Thoracic aorta (tissue), 2 donors: ENCODE measurements at regions not wholly inside any gene's neighbourhood (a gene's known extent, or its start where the extent isn't known, plus 50 kb on each side); places are given as distances from the start of the nearest gene placed in this dataset.

Source experiments
- ATAC-seq: fragments of 150-250 bp; one replicate; pipeline ENCODE4 v1.8.0; 2017; ENCODE audit warnings: low read depth; ENCODE audit not compliant: insufficient number of reproducible peaks, low FRiP score
- DNase-seq: peaks from one replicate; pipeline ENCODE4 v3.0.0-alpha.2; 2020; ENCODE audit warnings: low spot score
- H3K27ac ChIP-seq, 2 donors: fragments of 200-600 bp; sonication (generic); 1 replicate in 1 of 2; 2 replicates in 1 of 2; pipeline ENCODE4 v1.5.1; 2016; ENCODE audit warnings: mild to moderate bottlenecking in 2 of 2, moderate library complexity in 2 of 2
- H3K27me3 ChIP-seq: fragments of 200-600 bp; sonication (generic); replicated peaks from 2 replicates; pipeline ENCODE4 v1.6.0; 2016; ENCODE audit warnings: mild to moderate bottlenecking; ENCODE audit not compliant: insufficient read depth
- H3K36me3 ChIP-seq: fragments of 200-600 bp; sonication (generic); one replicate; pipeline ENCODE4 v1.5.1; 2016
- H3K4me1 ChIP-seq, 2 donors: fragments of 200-600 bp; sonication (generic); 1 replicate in 1 of 2; 2 replicates in 1 of 2; pipeline versions ENCODE4 v1.5.1 to v1.6.0; 2016; ENCODE audit warnings: low read depth in 2 of 2, mild to moderate bottlenecking in 1 of 2; ENCODE audit not compliant: control insufficient read depth in 1 of 2
- H3K4me3 ChIP-seq: fragments of 200-600 bp; sonication (generic); 2 replicates; pipeline ENCODE4 v1.5.1; 2016; ENCODE audit warnings: mild to moderate bottlenecking
- H3K9me3 ChIP-seq: fragments of 200-600 bp; sonication (generic); 2 replicates; pipeline ENCODE4 v1.5.1; 2016
- TF ChIP-seq, protein P1 (sequence below): fragments of 200-600 bp; sonication (generic); IDR thresholded peaks from one replicate; pipeline ENCODE4 v1.5.1; 2019; ENCODE audit warnings: antibody characterized with exemption

DNA sequence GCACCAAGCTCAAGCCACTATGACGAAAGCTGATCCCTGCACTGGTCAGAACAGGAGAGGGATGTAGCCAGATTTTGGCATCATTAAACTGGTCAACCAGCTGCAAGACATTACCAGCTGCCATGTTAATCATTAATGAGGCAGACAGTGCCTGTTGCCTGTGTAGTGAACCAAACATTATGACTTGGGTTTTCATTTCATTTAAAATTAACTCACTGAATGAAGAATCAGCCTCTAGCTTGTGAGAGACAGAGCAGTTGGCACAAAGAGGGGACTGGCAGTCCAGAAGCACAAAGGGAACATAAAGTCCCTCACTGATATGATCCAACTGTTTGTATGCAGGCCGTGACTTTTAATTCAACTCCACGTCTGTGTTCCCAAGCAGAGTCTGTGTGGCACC, 318.9 kb downstream of the SEC16B start:
- TF ChIP-seq, protein P1, sequence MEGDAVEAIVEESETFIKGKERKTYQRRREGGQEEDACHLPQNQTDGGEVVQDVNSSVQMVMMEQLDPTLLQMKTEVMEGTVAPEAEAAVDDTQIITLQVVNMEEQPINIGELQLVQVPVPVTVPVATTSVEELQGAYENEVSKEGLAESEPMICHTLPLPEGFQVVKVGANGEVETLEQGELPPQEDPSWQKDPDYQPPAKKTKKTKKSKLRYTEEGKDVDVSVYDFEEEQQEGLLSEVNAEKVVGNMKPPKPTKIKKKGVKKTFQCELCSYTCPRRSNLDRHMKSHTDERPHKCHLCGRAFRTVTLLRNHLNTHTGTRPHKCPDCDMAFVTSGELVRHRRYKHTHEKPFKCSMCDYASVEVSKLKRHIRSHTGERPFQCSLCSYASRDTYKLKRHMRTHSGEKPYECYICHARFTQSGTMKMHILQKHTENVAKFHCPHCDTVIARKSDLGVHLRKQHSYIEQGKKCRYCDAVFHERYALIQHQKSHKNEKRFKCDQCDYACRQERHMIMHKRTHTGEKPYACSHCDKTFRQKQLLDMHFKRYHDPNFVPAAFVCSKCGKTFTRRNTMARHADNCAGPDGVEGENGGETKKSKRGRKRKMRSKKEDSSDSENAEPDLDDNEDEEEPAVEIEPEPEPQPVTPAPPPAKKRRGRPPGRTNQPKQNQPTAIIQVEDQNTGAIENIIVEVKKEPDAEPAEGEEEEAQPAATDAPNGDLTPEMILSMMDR: no peak
- no peaks in the 10 kb centered on the region for H3K9me3 ChIP-seq
- DNase-seq: no peak
- no peaks in the 10 kb centered on the region for H3K27me3 ChIP-seq
- no peak overlapping the region for H3K4me3 ChIP-seq
- no peaks in the 10 kb centered on the region for H3K36me3 ChIP-seq
- no peak for ATAC-seq
- no peak overlapping the region for H3K27ac ChIP-seq
- H3K4me1 ChIP-seq: no peaks in the 10 kb centered on the region

DNA sequence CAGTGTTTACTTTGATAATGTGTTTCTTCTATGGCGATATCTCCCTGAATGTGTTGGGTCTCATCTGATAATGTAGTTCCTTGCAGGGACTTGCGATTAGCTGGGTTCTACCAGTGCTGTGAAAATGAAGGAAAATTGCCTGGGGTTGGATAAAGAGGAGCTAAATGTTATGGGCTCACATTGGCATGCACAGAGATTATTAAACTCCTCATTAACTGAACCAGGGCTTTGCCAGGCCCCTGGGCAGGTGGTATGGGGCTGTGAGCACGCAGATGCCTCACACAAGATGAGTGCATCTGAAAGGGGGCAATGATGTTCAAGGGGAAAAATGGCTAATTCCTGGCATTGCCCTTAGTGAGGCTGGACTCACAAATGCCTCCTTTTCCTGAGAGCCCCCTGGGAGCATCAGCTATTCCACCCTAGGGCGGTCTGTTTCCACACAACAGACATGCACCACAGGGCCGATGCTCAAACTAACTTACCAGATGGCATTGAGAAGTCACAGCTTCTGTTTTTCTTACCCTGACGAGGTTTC, 321.1 kb downstream of the SEC16B start:
- no peak overlapping the region for H3K27ac ChIP-seq
- H3K27me3 ChIP-seq: no peaks in the 10 kb centered on the region
- H3K9me3 ChIP-seq: no peaks in the 10 kb centered on the region
- no peak for ATAC-seq
- TF ChIP-seq, protein P1: no peak
- no peak for DNase-seq
- no peak overlapping the region for H3K4me3 ChIP-seq
- no peaks in the 10 kb centered on the region for H3K4me1 ChIP-seq
- no peaks in the 10 kb centered on the region for H3K36me3 ChIP-seq

DNA sequence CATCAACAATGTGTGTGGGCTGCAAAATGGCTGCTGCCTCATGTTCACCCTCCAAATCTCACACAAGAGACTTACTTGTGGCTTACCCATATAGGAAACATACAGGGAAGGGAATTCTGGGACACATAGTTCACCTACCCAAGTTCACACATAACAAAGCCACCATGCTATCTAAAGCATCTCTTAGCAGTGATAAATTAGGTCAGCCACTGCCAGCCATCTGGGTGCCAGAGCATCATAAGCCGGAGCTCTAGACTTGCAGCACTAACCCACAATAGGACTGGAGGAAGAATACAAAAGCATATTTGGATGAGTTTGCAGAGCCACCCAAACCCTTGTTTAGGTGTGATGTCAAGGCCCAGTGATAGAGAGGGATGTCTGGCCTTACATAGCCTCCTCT, 321.7 kb downstream of the SEC16B start:
- TF ChIP-seq, protein P1: no peak
- Histone ChIP-seq H3K27me3 (no peaks in the 10 kb centered on the region), H3K4me1 (no peaks in the 10 kb centered on the region), H3K36me3 (no peaks in the 10 kb centered on the region), H3K27ac (no peak overlapping the region), H3K4me3 (no peak overlapping the region), H3K9me3 (no peaks in the 10 kb centered on the region)
- no peak for DNase-seq
- ATAC-seq: no peak

DNA sequence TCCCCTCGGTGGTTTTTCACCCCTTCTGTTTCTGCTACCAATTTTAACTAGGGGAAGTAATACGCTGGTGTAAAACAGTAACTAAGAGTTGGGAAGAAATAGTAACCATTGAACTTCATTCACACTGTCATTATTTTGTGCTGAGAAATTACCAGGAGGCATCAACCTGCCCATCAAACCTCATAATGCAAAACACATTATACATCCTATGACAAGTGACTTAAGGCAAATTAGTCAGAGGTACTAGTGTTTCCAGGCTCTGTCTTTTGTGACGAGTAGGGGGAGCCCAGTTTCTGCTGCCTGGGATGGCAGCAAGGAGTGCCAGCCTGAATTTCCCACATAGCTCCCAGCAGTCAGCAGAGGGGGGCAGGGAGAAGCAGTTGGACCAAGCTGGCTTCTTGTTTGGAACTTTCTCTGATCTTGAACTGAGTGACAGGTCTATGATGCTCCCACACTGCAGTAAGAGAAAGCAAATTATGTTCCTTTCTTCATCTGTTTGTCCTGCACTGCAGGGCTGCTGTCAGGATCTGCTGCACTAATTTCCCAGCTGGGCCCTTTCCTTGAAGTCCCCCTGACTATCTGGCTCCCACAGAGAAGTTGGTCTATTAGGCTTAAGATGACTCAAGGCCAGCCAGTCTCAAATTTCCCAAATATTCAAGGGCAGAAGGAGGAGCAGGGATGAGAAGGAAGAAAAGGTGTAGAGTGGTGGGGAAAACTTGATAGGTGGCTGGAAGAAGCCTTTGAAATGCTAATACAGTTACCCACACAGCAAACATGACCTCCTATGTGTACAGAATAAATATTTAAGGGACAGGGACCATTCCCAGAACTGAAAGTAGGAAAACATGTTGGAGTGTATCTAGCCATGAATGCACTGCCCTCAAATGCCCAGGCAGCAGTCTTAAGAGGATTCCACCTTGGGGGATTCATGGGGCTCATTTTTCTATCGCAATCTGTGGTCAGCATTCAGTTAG, 322.8 kb downstream of the SEC16B start:
- TF ChIP-seq, protein P1: no peak
- no peaks in the 10 kb centered on the region for H3K36me3 ChIP-seq
- ATAC-seq (no peak), DNase-seq (no peak)
- H3K27ac ChIP-seq: no peak overlapping the region
- no peak overlapping the region for H3K4me3 ChIP-seq
- H3K4me1 ChIP-seq: no peaks in the 10 kb centered on the region
- H3K27me3 ChIP-seq: no peaks in the 10 kb centered on the region
- H3K9me3 ChIP-seq: no peaks in the 10 kb centered on the region

DNA sequence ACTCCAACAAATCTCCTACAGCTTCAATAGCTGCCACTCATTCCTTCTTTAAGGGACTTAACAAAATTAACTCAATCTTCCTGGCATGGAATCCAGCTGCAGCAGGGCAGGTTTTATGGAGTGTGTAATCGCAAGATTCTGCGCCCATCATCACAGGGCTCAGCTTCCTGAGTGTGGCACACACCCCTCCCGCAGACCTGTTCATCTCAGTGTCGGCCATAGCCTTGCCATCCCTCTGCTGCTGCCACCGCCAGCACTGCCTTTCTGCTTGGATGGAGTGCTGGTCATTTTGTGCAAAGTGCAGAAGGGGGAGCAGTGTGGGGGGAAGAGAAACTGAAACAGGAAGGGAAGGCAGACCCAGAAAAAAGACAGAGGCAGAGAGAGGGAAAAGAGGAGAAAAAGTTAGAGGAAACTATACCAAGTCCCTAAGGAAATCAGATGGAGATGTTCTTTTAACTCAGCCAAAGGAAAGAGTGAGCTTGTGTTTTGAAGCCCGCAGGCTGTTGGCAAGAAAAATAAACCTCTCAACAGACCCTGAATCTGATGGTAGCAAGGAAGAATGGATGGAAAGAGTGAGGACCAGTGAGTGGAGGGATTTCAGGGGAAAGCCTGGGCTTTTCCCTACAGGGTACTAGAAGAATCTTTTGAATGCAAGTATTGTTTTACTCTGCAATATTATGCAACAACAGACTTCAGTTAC, 324.2 kb downstream of the SEC16B start:
- Histone ChIP-seq H3K27ac (no peak overlapping the region), H3K27me3 (no peaks in the 10 kb centered on the region), H3K4me3 (no peak overlapping the region), H3K36me3 (no peaks in the 10 kb centered on the region), H3K9me3 (no peaks in the 10 kb centered on the region), H3K4me1 (no peaks in the 10 kb centered on the region)
- DNase-seq: no peak
- TF ChIP-seq, protein P1: no peak
- no peak for ATAC-seq
